ENCODE measurements at regions not wholly inside any gene's neighbourhood (a gene's known extent, or its start where the extent isn't known, plus 50 kb on each side); places are given as distances from the start of the nearest gene placed in this dataset.

DNA sequence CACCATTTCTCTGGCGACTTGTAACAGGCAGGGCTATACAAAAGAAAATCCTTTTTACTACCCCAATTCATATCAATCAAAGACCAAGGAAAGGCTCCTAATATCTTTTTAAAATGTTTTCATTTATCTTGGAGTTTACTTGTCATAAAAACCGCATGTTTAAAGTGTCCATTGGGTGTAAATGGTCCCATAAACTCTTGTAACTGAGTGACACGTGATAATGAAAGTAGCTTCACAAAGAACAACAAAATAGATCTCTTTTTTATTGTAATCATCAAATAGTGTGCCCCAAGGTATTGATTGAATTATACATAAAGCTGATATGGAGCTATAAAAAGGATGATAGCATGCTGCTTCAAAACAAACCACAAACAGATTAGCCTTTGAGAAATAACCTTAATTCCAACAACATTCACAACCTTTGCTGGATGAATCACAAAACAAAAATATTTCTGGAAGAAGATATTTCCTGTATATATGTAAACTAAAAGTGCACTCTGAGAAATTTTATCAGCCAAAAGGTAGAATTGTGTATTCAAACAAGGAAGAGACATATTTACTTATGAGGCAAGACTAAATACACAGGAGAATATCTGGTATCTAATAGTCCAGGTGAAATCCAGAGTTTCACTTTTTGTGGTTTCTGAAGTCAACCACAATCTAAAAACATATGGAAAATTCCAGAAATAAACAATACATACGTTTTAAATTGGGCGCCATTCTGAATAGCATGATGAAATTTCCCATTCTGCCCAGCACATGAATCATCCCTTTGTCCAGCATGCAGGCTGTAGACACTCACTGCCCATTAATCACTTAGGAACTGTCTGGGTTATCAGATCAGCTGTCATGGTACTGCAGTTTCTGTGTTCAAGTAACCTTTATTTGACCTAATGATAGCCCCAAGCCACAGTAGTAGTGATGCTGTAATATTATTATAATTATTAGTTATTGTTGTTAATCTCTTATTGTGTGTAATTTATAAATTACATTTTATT, 237.5 kb downstream of the PIK3C3 start:
- TF ChIP-seq TAF1 (IDR thresholded peaks at IDR 0.05; ENCODE audit: borderline replicate concordance, low read depth, low read length) (no peak), CTCF (IDR thresholded peaks at IDR 0.05) (no peak), EZH2phosphoT487 (IDR thresholded peaks at IDR 0.05; ENCODE audit: borderline replicate concordance, low read depth) (no peak), RFX5 (IDR thresholded peaks at IDR 0.05; ENCODE audit: low read length) (no peak), NRF1 (IDR thresholded peaks at IDR 0.05; ENCODE audit: low read depth, low read length) (no peak), JUND (IDR thresholded peaks at IDR 0.05) (no peak), POLR2AphosphoS5 (IDR thresholded peaks at IDR 0.05; ENCODE audit: low read depth, low read length) (no peak), MXI1 (IDR thresholded peaks at IDR 0.05; ENCODE audit: low read depth, low read length) (no peak)
- TF ChIP-seq, protein P1, sequence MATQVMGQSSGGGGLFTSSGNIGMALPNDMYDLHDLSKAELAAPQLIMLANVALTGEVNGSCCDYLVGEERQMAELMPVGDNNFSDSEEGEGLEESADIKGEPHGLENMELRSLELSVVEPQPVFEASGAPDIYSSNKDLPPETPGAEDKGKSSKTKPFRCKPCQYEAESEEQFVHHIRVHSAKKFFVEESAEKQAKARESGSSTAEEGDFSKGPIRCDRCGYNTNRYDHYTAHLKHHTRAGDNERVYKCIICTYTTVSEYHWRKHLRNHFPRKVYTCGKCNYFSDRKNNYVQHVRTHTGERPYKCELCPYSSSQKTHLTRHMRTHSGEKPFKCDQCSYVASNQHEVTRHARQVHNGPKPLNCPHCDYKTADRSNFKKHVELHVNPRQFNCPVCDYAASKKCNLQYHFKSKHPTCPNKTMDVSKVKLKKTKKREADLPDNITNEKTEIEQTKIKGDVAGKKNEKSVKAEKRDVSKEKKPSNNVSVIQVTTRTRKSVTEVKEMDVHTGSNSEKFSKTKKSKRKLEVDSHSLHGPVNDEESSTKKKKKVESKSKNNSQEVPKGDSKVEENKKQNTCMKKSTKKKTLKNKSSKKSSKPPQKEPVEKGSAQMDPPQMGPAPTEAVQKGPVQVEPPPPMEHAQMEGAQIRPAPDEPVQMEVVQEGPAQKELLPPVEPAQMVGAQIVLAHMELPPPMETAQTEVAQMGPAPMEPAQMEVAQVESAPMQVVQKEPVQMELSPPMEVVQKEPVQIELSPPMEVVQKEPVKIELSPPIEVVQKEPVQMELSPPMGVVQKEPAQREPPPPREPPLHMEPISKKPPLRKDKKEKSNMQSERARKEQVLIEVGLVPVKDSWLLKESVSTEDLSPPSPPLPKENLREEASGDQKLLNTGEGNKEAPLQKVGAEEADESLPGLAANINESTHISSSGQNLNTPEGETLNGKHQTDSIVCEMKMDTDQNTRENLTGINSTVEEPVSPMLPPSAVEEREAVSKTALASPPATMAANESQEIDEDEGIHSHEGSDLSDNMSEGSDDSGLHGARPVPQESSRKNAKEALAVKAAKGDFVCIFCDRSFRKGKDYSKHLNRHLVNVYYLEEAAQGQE (IDR thresholded peaks at IDR 0.05; ENCODE audit: low read depth, low read length), result no peak
- TF ChIP-seq, protein P2, sequence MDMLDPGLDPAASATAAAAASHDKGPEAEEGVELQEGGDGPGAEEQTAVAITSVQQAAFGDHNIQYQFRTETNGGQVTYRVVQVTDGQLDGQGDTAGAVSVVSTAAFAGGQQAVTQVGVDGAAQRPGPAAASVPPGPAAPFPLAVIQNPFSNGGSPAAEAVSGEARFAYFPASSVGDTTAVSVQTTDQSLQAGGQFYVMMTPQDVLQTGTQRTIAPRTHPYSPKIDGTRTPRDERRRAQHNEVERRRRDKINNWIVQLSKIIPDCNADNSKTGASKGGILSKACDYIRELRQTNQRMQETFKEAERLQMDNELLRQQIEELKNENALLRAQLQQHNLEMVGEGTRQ (IDR thresholded peaks at IDR 0.05; ENCODE audit: borderline replicate concordance, low read depth, low read length), result no peak
